Fibroblast of skin of right quadriceps (primary cell): ENCODE measurements at regions not wholly inside any gene's neighbourhood (a gene's known extent, or its start where the extent isn't known, plus 50 kb on each side); places are given as distances from the start of the nearest gene placed in this dataset.
"Not testable (repeated sequence)": the region's sequence is repeated elsewhere in the genome, so short reads cannot be mapped to it uniquely, and the experiment has no call there.

ENCODE experiments used
- DNase-seq: peaks from one replicate; pipeline ENCODE4 v3.0.0-alpha.2; 2013

GRCh38 chr3:96491023-96491422 is 323.4 kb upstream of the EPHA6 start:
- DNase-seq = no peak

GRCh38 chr3:96491868-96492267 is 322.5 kb upstream of the EPHA6 start:
- no peak for DNase-seq

- no peak for DNase-seq
Measured at GRCh38 chr3:96510334-96510733, 304.1 kb upstream of the EPHA6 start.

GRCh38 chr3:96537165-96537564 is 277.2 kb upstream of the EPHA6 start:
- DNase-seq = no peak

- no peak for DNase-seq
Measured at GRCh38 chr3:96538186-96538585, 276.2 kb upstream of the EPHA6 start.

- DNase-seq = no peak
Measured at GRCh38 chr3:96548073-96548472, 266.3 kb upstream of the EPHA6 start.

GRCh38 chr3:96576935-96577334 is 237.5 kb upstream of the EPHA6 start:
- DNase-seq = no peak

- no peak for DNase-seq
Measured at GRCh38 chr3:96584066-96584465, 230.3 kb upstream of the EPHA6 start.

GRCh38 chr3:96606865-96607264 is 207.5 kb upstream of the EPHA6 start:
- DNase-seq = not testable (repeated sequence)

- no peak for DNase-seq
Measured at GRCh38 chr3:96619475-96619874, 194.9 kb upstream of the EPHA6 start.

- no peak for DNase-seq
Measured at GRCh38 chr3:96622878-96623277, 191.5 kb upstream of the EPHA6 start.

- no peak for DNase-seq
Measured at GRCh38 chr3:96631050-96631449, 183.3 kb upstream of the EPHA6 start.

GRCh38 chr3:96646596-96646995 is 167.8 kb upstream of the EPHA6 start:
- DNase-seq = no peak

- DNase-seq = no peak
Measured at GRCh38 chr3:96657710-96658109, 156.7 kb upstream of the EPHA6 start.

- DNase-seq = not testable (repeated sequence)
Measured at GRCh38 chr3:96671861-96672595, 142.4 kb upstream of the EPHA6 start.

- no peak for DNase-seq
Measured at GRCh38 chr3:96677156-96677555, 137.2 kb upstream of the EPHA6 start.

GRCh38 chr3:96678325-96678724 is 136.1 kb upstream of the EPHA6 start:
- no peak for DNase-seq

GRCh38 chr3:96700322-96701315 is 113.8 kb upstream of the EPHA6 start:
- no peak for DNase-seq

GRCh38 chr3:96705895-96706294 is 108.5 kb upstream of the EPHA6 start:
- DNase-seq = no peak

- no peak for DNase-seq
Measured at GRCh38 chr3:96706509-96706908, 107.9 kb upstream of the EPHA6 start.

- DNase-seq = no peak
Measured at GRCh38 chr3:96711816-96712215, 102.6 kb upstream of the EPHA6 start.

GRCh38 chr3:96712792-96713191 is 101.6 kb upstream of the EPHA6 start:
- DNase-seq = no peak

- no peak for DNase-seq
Measured at GRCh38 chr3:96719921-96720320, 94.5 kb upstream of the EPHA6 start.

GRCh38 chr3:96731031-96731430 is 83.4 kb upstream of the EPHA6 start:
- no peak for DNase-seq
